UCSD-AML1 (cell line): ENCODE measurements at regions not wholly inside any gene's neighbourhood (a gene's known extent, or its start where the extent isn't known, plus 50 kb on each side); places are given as distances from the start of the nearest gene placed in this dataset.

Source experiments
- DNase-seq: peaks from one replicate; lab custom pipeline; 2025; ENCODE audit not compliant: unreplicated experiment; lab: John Stamatoyannopoulos, UW

DNA sequence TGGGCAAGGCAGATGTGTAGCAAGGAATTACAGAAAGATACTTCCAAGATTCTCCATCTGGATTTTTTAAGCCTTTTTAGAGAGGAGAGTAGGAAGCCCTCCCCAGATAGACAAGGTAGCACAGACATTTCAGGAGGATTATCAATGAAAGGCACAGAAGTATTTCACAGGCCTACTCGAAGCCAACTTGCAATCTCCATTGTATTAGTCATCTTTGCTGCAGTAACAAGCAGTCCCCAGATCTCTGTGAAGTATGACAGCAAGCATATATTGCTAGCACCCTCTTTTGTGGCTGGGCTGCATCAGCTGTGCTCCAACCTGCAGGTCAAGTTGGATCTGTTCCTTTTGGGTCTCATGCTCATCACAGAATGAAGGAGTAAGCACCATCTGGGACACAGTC is 101.6 kb downstream of the MAF start:
- no peak for DNase-seq

DNA sequence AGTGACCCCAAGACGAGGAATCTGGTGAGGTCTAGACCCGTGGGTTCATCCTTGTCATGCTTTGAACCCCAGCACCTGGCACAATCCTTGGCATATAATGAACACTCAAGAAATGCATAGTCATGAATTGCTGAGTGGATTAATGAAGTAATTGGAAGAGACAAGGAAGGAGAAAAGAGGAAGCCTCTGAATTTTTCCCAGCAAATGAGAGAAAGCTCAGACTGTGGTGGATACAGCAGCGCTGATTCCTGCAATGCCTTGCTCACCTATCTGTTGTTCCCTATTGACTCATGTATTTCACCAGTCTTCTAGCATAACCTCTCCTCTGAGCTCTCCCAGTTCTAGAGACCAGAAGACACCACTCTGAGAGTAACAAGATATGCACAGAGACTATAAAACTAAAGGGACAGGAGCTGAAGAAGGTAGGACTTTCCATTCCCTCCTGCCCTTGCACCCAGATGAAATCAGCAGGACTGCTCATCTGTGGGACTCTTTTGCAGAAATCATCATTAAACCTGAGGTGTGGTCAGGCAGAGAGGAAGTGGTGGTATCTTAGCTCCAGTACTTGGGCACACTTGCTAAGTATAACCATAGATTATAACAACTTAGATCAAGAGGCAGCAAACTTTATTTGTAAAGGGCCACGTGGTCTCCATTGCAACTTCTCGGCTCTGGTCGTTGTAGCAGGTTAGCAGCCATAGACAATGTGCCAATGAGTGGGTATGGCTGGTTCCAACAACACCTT is 102.8 kb downstream of the MAF start:
- no peak for DNase-seq

DNA sequence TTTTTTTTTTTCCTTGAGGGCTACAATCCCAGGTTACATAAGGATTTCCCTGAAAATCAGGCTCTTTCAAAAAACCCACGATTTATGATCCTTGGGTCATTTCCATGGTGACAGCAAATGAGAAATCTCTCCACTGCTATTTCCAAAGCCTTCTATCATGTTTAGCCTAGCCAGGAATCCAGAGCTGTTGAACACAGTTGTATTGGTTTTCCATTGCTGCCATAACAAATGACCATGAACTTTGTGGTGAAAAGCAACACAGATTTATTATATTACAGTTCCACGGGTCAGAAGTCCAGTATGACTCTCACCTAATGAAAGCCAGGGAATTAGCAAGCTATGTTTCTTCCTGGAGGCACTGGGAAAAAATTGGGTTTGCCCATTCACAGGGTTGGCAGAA is 106.6 kb downstream of the MAF start:
- no peak for DNase-seq

DNA sequence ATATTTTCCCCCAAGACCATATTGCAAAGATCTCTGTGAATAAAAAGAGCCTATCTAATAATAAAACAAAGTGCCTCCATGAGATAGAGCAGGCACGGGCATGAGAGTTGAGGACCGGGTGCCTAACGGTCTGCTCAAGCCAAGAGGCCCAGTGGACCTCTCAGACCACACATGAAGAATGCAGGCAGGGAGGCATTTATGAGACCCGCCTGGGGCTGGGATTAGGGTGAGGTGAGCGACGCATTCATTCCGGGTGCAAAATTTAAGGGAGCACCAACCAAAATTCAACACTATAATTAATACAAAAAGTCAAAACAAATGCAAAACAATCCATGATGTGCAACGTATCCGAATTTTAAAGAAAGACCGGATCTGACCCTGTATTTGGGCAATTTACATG is 108.5 kb downstream of the MAF start:
- DNase-seq, result no peak

DNA sequence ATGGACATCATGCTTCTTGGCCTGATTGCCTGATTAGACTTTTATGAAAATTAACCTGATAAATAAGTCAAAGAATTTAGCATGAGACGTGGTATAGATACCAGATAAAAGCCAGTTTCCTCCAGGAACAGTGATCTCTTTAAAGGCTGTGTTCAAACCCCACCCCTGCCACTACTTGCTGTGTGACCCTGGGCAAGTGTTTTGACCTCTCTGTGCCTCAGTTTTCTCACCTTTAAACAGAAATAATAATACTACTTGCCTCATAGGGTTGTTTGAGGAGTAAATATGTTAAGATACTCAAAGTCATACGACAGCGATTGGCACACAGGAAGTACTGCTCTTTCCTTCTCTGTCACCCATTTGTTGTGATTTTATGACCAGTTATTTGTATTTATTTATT is 115.5 kb downstream of the MAF start:
- DNase-seq, result no peak

DNA sequence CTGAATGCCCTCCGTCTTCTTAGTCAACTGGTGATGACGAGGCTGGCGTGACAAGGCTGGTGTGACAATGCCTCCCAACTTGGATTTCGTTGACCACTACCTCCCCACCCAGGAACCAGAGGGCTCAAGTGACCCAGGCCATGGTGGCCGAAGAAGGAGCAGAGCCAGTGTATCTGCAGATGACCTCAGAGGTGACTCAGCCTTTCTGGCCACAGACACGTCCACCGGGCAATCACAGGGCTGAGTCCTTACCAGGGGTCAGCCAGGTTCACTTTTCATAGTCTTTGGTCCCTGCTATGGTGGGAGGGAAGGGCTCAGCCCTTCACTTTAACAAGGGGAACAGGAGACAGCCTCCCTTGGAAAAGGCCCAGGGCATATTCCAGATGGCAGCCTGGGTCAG is 116.3 kb downstream of the MAF start:
- DNase-seq, result no peak

DNA sequence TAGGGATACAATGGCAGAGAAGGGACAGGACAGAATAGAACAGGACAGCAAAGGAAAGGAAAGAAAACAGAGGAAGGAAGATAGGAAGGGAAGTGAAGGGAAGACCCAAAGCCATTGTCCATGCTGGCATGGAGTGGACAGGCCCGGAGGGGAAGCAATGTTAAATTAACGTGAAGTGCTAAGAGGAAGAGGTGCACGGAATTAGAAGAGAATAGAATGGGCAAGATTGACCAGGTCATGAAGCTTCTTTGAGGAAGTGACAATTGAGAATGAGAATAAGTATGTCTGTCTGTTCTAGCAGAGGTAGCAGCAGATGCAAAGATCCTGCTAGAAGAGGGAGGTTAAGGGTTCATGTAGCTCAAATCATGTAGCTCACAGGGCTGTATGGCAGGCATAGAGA is 117.2 kb downstream of the MAF start:
- no peak for DNase-seq

DNA sequence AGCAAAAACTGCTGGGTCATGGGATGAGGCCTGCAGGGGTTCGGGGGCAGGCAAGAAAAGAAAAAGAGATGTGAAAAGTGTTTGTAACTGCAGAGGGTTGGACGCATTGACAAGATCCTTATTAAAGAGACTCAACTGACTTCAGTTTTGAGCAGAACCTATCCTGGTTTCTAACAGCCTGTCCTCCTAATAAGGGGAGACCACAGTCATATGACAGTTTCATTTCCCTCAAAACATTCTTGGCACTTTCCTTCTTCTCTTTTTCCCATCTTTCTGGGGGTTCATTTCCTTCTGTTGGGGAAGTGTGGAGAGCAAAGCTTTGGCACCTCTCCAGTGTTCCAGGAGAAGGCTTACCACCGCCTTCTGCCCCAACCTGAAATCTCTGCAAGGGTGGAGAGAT is 118.5 kb downstream of the MAF start:
- no peak for DNase-seq

DNA sequence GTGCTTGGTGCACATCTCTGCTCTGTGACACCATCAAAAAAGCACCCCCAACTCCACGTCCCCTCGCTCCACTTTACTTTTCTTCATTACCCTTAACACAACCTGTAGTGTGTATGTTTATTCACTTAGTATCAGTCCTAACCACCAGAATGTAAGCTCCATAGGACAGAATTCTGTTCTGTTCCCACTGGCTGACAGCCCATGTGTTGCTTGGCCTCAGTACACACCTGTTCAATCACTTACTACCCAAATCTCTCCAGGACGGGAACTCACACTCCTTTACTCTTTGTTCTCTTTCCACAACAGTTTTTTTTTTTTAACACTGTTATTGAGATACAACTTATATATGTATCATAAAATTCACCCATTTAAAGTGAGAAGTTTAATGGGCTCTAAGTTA is 119.6 kb downstream of the MAF start:
- DNase-seq, result no peak

DNA sequence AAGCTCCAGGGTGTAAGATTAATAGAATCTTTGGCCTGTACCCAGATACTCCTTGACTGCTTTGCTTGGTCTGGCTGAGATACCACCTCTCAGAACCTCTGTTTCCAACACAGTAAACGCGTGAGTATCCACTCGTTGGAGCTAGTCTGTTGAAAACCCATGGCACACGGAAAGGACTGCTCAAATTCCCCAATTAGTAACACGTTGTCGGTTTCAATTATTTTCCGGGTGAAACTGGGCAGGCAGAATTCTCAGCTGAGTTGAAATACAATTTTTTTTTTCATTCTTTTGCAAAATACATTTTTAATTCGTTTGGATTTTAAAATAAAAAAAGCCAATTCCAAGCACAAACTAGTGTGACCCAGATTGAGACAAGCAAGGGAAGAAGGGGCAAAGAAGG is 120.5 kb downstream of the MAF start:
- no peak for DNase-seq

DNA sequence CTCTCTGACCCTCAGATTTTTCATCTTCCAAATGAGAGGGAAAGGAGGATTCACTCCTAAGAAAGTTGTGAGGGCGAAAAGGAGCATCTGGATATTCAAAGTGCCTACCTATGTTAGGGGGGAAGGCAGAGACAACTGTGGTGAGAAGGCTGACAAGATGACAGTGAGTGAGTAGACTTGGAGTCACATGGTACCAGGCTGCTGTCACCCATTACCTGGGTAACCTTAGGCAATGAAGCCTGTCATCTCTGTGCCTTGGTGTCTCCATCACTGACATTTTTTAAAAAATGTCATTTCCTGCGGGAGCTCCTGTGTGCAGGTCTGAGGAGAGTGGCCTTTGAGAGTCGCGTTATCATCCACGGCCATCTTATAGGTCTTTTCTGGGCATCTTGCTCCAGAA is 124.0 kb downstream of the MAF start:
- DNase-seq, result no peak

DNA sequence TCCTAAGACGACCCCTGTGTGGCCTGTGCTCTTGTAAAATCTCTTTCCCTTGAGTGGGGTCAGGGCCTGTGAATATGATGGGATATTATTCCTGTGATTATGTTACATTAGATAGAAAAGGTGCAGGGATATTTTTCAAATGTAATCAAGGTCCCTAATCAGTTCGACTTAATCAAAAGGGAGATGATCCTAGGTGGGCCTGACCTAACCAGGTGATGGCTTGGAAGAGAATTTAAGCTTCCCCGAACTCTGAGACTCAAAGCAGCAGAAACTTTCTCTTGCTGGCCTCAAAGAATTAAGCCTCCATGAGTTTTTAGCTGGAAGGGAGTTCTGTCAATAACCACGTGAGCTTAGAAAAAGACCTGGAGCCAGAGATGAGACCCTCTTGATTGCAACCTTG is 124.7 kb downstream of the MAF start:
- no peak for DNase-seq

DNA sequence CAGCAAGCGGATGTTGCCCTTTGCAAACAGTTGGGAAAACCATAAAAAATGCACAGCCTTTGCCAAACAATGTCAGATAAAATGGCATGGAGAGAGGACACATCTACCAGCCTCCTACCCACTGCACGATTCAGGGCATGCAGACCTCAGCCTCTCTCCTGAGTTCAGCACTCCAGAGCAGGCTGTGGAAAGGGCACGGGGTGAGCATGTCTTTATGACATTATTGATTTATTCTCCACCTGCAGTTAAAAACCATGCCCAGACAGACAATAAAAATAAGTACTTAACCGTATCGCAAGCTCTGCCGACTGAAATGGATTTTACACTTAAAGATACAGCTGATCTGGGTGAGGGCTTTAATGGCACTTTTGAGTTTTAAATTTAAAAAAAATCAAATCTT is 127.1 kb downstream of the MAF start:
- DNase-seq, result no peak

DNA sequence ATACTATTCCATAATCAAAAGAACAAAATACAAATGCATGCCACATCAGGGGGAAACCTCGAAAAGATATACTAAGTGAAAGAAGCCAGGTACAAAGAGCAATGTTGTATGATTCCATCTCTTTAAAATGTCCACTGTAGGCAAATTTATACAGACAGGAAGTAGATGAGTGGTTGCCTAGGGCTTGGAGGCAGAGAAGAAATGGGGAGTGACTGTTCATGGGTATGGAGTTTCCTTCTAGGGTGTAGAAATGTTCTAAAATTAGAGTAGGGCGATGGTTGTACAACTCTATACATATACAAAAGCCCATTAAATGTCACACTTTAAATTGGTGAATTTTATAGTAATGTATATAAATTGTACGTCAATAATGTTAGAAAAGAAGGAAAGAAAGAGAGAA is 128.1 kb downstream of the MAF start:
- DNase-seq, result no peak

DNA sequence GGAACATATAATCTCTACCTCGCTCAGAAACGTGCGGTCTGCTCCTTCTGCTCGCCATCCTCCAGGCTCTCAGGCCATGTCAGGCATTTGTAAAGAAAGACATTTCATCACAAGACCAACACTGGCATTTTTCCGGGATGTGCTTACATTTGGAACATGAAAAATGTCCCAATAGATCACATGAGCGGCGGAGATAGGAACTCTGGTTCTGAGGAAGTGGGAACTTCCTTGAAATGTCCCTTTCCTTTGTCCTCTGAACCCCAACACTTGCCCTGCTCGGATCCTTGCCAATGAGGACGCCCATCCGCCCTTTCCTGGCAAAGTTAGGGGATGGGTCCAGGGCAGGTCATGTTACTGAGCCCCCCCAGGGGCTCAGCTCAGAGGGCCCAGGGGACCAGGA is 130.5 kb downstream of the MAF start:
- DNase-seq, result no peak

DNA sequence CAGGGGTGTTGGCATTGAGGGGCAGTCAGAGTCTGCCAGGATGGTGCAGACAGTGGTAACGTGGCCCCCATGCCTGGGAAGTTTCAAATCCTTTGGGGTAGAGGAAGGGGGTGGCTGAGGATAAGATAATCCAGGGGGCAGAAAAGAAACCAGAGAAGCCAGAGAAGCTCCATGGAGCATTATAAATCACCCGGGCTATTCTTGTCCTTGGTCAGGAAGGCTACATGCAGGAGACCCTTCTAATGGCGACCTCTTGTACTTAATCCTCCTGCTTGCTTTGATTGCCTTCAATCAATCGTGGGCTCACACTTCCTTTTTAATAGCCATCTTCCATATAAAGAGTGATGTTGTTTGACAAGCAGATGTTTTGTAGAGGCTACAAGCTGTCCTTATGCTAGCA is 131.9 kb downstream of the MAF start:
- no peak for DNase-seq

DNA sequence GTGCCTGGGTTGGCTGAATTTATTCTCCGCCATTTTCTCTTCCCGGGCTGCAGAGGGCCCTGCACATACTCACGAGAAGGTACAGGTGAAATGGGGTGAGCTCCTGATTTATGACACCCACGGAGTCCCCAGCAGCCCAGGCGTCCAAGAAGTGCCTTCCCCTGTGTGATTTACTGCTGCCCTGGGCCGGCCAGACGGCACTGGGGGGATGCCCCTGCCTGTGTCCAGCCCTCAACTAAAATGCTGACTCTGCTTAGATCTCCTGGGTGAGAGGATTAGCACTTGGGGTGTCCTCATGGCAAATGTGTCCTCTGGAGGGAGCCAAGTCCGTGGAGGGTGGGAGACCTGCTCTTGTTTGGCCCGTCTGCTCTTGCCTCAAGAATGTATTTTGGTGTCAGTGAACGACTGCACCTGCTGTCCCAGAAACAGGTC is 132.4 kb downstream of the MAF start:
- DNase-seq, result no peak

DNA sequence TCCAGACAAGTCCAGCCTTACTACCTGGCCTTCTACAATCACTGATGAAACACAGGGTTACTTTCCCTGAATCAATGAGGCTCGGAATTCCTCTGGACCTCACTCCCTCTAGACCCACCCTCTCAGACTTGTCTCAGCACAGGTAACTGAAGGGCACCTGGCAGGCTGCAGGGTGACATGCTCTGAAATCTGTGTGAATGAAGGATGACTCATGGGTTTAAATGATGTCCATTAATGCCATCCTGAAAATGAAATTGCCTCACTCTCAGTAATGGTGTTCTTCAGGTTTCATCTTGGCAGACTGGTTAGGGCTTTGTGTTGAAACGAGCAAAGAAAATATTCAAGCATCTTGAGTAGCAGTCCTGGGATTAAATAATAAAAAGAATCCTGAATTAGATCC is 134.4 kb downstream of the MAF start:
- DNase-seq, result no peak

DNA sequence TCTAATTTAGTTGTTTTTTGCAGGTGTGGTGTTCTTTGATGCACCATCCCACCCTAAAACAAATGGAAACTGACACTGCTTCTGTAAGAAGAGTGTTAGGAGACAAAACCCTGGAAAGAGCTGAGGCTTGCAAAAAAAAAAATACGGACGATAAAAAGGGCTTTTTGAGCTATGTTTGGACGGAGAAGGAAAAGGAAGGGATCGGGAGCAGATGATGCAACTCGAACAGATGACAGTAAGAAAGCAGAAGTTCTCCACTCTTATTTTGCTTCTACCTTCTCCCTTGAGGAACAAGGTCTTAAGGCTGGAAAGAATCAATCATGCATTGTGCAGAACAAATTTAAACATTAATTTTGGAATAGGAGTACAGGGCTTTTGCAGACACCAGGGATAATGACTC is 136.7 kb downstream of the MAF start:
- DNase-seq, result no peak

DNA sequence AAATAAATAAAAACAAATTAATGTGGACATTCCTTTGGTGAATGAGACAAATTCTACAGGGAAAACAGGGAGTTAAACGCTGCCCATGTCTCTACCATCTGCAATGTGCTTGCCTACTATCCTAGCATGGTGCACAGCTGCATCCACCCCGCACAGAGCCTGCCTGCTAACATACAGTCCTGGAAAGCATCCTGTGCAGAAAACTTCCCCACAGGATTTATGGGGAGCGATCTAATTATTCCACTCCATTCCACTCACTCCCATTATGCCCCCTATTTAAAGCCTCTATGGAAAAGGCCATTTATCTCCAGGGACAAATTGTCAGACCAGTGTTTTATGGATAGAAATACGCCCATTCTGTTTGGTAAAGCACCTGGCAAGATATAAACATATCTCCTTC is 144.5 kb downstream of the MAF start:
- no peak for DNase-seq

DNA sequence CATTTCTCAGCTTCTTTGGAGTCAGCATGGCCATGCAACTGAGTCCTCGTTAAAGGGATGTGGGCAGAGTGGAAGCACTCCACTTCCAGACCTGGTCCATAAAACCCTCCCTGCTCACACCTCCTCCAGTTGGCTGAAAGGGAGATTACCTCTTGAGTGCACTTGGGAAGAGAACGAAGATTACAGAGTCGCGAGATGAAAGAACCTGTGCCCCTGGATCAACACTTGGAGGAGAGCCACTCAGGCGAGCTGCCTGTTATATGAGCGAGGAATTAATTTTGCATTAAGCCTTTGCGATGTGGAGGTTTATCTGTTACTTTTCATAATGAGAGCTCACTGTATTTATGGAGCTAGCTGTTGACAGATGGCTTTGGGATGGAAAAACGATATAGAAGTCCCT is 147.9 kb downstream of the MAF start:
- DNase-seq, result no peak

DNA sequence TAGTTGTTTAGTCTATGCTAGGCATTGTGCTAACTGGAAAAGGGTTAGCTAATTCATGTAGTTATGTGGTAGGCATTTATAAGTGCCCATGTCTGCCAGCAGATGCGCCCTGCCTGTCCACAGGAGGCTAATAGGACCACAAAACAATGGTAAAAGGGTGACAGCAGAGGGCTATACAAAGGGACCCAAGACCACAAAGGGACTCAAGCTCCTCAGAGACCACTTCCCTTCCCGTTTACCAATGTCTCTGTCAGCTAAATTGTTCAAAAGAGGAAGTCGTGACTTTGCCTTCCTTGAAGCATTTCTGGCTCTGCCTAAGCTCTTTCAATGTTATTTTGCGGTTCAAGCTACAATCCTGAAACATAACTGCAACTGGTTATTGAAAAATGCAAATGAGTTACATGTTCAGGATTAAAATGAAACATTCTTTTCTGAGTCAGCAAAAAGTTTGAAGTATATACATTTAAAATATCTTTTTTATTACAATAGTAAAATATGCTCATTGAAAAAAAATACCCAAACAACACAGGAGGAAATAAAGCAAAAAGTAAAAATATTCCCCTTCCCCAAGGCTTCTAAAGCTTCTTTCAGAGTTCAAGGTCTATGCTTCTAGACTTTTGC is 149.2 kb downstream of the MAF start:
- peak; percentile 33 for DNase-seq

DNA sequence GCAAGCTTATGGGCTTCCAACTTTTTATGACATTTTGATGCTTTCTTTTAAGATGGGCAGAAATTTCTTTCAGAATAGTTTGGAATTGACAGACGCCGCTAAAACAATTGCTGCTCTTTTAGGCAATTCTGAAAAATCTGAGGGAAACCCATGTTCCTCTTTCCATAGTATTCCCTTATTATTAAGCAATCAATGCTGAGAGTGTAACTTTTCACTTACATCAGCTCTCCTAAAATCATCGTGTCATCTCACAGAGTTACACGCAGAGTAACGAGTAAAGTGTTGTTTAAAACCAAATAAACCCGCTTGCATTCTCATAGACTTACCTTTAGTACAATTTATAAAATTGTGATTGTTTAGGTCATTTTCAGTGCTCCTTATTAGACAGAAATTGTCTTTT is 150.6 kb downstream of the MAF start:
- DNase-seq, result no peak
